ENCODE measurements at regions not wholly inside any gene's neighbourhood (a gene's known extent, or its start where the extent isn't known, plus 50 kb on each side); places are given as distances from the start of the nearest gene placed in this dataset.

GRCh38 chr5:68953231-68953874 is 140.5 kb upstream of the SLC30A5 start:
- Histone ChIP-seq H3K27ac (ENCODE audit: low read depth, low read length) (no peak overlapping the region), H3K4me3 (ENCODE audit: low read length in 3 of 3) (no peak overlapping the region), H3K36me3 (ENCODE audit: control insufficient read depth in 3 of 3, insufficient read depth in 3 of 3, low read length in 3 of 3) (no peaks in the 10 kb centered on the region), H3K4me1 (ENCODE audit: control insufficient read depth in 3 of 3, insufficient read depth in 3 of 3, low read length in 3 of 3) (peaks cover 6 to 14% (median 7%) of the 10 kb centered on the region in 3 donors), H3K9me3 (ENCODE audit: control insufficient read depth in 3 of 3, low read length in 3 of 3) (no peaks in the 10 kb centered on the region), H3K27me3 (ENCODE audit: control insufficient read depth in 3 of 3, insufficient read depth in 3 of 3, low read length in 3 of 3) (no peaks in the 10 kb centered on the region), H3K9ac (ENCODE audit: low read depth in 1 of 3, low read length in 3 of 3) (no peak overlapping the region)

- Histone ChIP-seq H3K27me3 (ENCODE audit: control insufficient read depth in 3 of 3, insufficient read depth in 3 of 3, low read length in 3 of 3) (no peaks in the 10 kb centered on the region), H3K9me3 (ENCODE audit: control insufficient read depth in 3 of 3, low read length in 3 of 3) (no peaks in the 10 kb centered on the region), H3K9ac (ENCODE audit: low read depth in 1 of 3, low read length in 3 of 3) (no peak overlapping the region), H3K36me3 (ENCODE audit: control insufficient read depth in 3 of 3, insufficient read depth in 3 of 3, low read length in 3 of 3) (no peaks in the 10 kb centered on the region), H3K27ac (ENCODE audit: low read depth, low read length) (no peak overlapping the region), H3K4me3 (ENCODE audit: low read length in 3 of 3) (peak overlapping the region in 1 of 3 donors; percentile 5), H3K4me1 (ENCODE audit: control insufficient read depth in 3 of 3, insufficient read depth in 3 of 3, low read length in 3 of 3) (peaks cover 6 to 14% (median 7%) of the 10 kb centered on the region in 3 donors)
Measured at GRCh38 chr5:68953875-68954617, 139.8 kb upstream of the SLC30A5 start.

GRCh38 chr5:68954618-68954910 is 139.2 kb upstream of the SLC30A5 start:
- no peak overlapping the region for H3K9ac ChIP-seq (ENCODE audit: low read depth in 1 of 3, low read length in 3 of 3)
- H3K4me1 ChIP-seq (ENCODE audit: control insufficient read depth in 3 of 3, insufficient read depth in 3 of 3, low read length in 3 of 3): peaks cover 6 to 14% (median 7%) of the 10 kb centered on the region in 3 donors
- no peak overlapping the region for H3K27ac ChIP-seq (ENCODE audit: low read depth, low read length)
- no peaks in the 10 kb centered on the region for H3K36me3 ChIP-seq (ENCODE audit: control insufficient read depth in 3 of 3, insufficient read depth in 3 of 3, low read length in 3 of 3)
- no peaks in the 10 kb centered on the region for H3K9me3 ChIP-seq (ENCODE audit: control insufficient read depth in 3 of 3, low read length in 3 of 3)
- H3K27me3 ChIP-seq (ENCODE audit: control insufficient read depth in 3 of 3, insufficient read depth in 3 of 3, low read length in 3 of 3): no peaks in the 10 kb centered on the region
- H3K4me3 ChIP-seq (ENCODE audit: low read length in 3 of 3): no peak overlapping the region

GRCh38 chr5:68957591-68957990 is 136.2 kb upstream of the SLC30A5 start:
- peaks cover 7 to 13% (median 8%) of the 10 kb centered on the region in 3 donors for H3K4me1 ChIP-seq (ENCODE audit: control insufficient read depth in 3 of 3, insufficient read depth in 3 of 3, low read length in 3 of 3)
- H3K4me3 ChIP-seq (ENCODE audit: low read length in 3 of 3): no peak overlapping the region
- no peak overlapping the region for H3K9ac ChIP-seq (ENCODE audit: low read depth in 1 of 3, low read length in 3 of 3)
- no peak overlapping the region for H3K27ac ChIP-seq (ENCODE audit: low read depth, low read length)
- no peaks in the 10 kb centered on the region for H3K36me3 ChIP-seq (ENCODE audit: control insufficient read depth in 3 of 3, insufficient read depth in 3 of 3, low read length in 3 of 3)
- H3K27me3 ChIP-seq (ENCODE audit: control insufficient read depth in 3 of 3, insufficient read depth in 3 of 3, low read length in 3 of 3): no peaks in the 10 kb centered on the region
- H3K9me3 ChIP-seq (ENCODE audit: control insufficient read depth in 3 of 3, low read length in 3 of 3): no peaks in the 10 kb centered on the region

- peaks cover 7 to 11% (median 10%) of the 10 kb centered on the region in 3 donors for H3K4me1 ChIP-seq (ENCODE audit: control insufficient read depth in 3 of 3, insufficient read depth in 3 of 3, low read length in 3 of 3)
- no peaks in the 10 kb centered on the region for H3K27me3 ChIP-seq (ENCODE audit: control insufficient read depth in 3 of 3, insufficient read depth in 3 of 3, low read length in 3 of 3)
- H3K4me3 ChIP-seq (ENCODE audit: low read length in 3 of 3): no peak overlapping the region
- no peaks in the 10 kb centered on the region for H3K36me3 ChIP-seq (ENCODE audit: control insufficient read depth in 3 of 3, insufficient read depth in 3 of 3, low read length in 3 of 3)
- H3K9me3 ChIP-seq (ENCODE audit: control insufficient read depth in 3 of 3, low read length in 3 of 3): no peaks in the 10 kb centered on the region
- no peak overlapping the region for H3K9ac ChIP-seq (ENCODE audit: low read depth in 1 of 3, low read length in 3 of 3)
- no peak overlapping the region for H3K27ac ChIP-seq (ENCODE audit: low read depth, low read length)
Measured at GRCh38 chr5:68958428-68958827, 135.4 kb upstream of the SLC30A5 start.

GRCh38 chr5:68960456-68960855 is 133.4 kb upstream of the SLC30A5 start:
- no peak overlapping the region for H3K4me3 ChIP-seq (ENCODE audit: low read length in 3 of 3)
- H3K9me3 ChIP-seq (ENCODE audit: control insufficient read depth in 3 of 3, low read length in 3 of 3): no peaks in the 10 kb centered on the region
- no peaks in the 10 kb centered on the region for H3K36me3 ChIP-seq (ENCODE audit: control insufficient read depth in 3 of 3, insufficient read depth in 3 of 3, low read length in 3 of 3)
- H3K27ac ChIP-seq (ENCODE audit: low read depth, low read length): no peak overlapping the region
- peaks cover 0 to 7% (median 4%) of the 10 kb centered on the region in 3 donors for H3K4me1 ChIP-seq (ENCODE audit: control insufficient read depth in 3 of 3, insufficient read depth in 3 of 3, low read length in 3 of 3)
- H3K27me3 ChIP-seq (ENCODE audit: control insufficient read depth in 3 of 3, insufficient read depth in 3 of 3, low read length in 3 of 3): no peaks in the 10 kb centered on the region
- no peak overlapping the region for H3K9ac ChIP-seq (ENCODE audit: low read depth in 1 of 3, low read length in 3 of 3)

GRCh38 chr5:68960961-68961360 is 132.9 kb upstream of the SLC30A5 start:
- H3K4me1 ChIP-seq (ENCODE audit: control insufficient read depth in 3 of 3, insufficient read depth in 3 of 3, low read length in 3 of 3): peaks cover 0 to 7% (median 4%) of the 10 kb centered on the region in 3 donors
- H3K36me3 ChIP-seq (ENCODE audit: control insufficient read depth in 3 of 3, insufficient read depth in 3 of 3, low read length in 3 of 3): no peaks in the 10 kb centered on the region
- no peaks in the 10 kb centered on the region for H3K9me3 ChIP-seq (ENCODE audit: control insufficient read depth in 3 of 3, low read length in 3 of 3)
- no peaks in the 10 kb centered on the region for H3K27me3 ChIP-seq (ENCODE audit: control insufficient read depth in 3 of 3, insufficient read depth in 3 of 3, low read length in 3 of 3)
- no peak overlapping the region for H3K4me3 ChIP-seq (ENCODE audit: low read length in 3 of 3)
- no peak overlapping the region for H3K9ac ChIP-seq (ENCODE audit: low read depth in 1 of 3, low read length in 3 of 3)
- no peak overlapping the region for H3K27ac ChIP-seq (ENCODE audit: low read depth, low read length)

GRCh38 chr5:68961762-68962161 is 132.1 kb upstream of the SLC30A5 start:
- H3K4me3 ChIP-seq (ENCODE audit: low read length in 3 of 3): no peak overlapping the region
- no peaks in the 10 kb centered on the region for H3K36me3 ChIP-seq (ENCODE audit: control insufficient read depth in 3 of 3, insufficient read depth in 3 of 3, low read length in 3 of 3)
- H3K27ac ChIP-seq (ENCODE audit: low read depth, low read length): no peak overlapping the region
- peaks cover 0 to 7% (median 4%) of the 10 kb centered on the region in 3 donors for H3K4me1 ChIP-seq (ENCODE audit: control insufficient read depth in 3 of 3, insufficient read depth in 3 of 3, low read length in 3 of 3)
- no peak overlapping the region for H3K9ac ChIP-seq (ENCODE audit: low read depth in 1 of 3, low read length in 3 of 3)
- H3K9me3 ChIP-seq (ENCODE audit: control insufficient read depth in 3 of 3, low read length in 3 of 3): no peaks in the 10 kb centered on the region
- H3K27me3 ChIP-seq (ENCODE audit: control insufficient read depth in 3 of 3, insufficient read depth in 3 of 3, low read length in 3 of 3): no peaks in the 10 kb centered on the region

GRCh38 chr5:68962757-68963484 is 130.9 kb upstream of the SLC30A5 start:
- Histone ChIP-seq H3K9ac (ENCODE audit: low read depth in 1 of 3, low read length in 3 of 3) (peak overlapping the region in 2 of 3 donors; percentile 34 to 63), H3K27me3 (ENCODE audit: control insufficient read depth in 3 of 3, insufficient read depth in 3 of 3, low read length in 3 of 3) (no peaks in the 10 kb centered on the region), H3K4me1 (ENCODE audit: control insufficient read depth in 3 of 3, insufficient read depth in 3 of 3, low read length in 3 of 3) (peaks cover 0 to 5% (median 4%) of the 10 kb centered on the region in 3 donors), H3K27ac (ENCODE audit: low read depth, low read length) (no peak overlapping the region), H3K36me3 (ENCODE audit: control insufficient read depth in 3 of 3, insufficient read depth in 3 of 3, low read length in 3 of 3) (no peaks in the 10 kb centered on the region), H3K4me3 (ENCODE audit: low read length in 3 of 3) (peak overlapping the region; percentile 13 to 53 (median 19)), H3K9me3 (ENCODE audit: control insufficient read depth in 3 of 3, low read length in 3 of 3) (no peaks in the 10 kb centered on the region)

GRCh38 chr5:68964679-68965078 is 129.1 kb upstream of the SLC30A5 start:
- no peak overlapping the region for H3K27ac ChIP-seq (ENCODE audit: low read depth, low read length)
- H3K27me3 ChIP-seq (ENCODE audit: control insufficient read depth in 3 of 3, insufficient read depth in 3 of 3, low read length in 3 of 3): no peaks in the 10 kb centered on the region
- H3K9ac ChIP-seq (ENCODE audit: low read depth in 1 of 3, low read length in 3 of 3): no peak overlapping the region
- peaks cover 0 to 5% (median 4%) of the 10 kb centered on the region in 3 donors for H3K4me1 ChIP-seq (ENCODE audit: control insufficient read depth in 3 of 3, insufficient read depth in 3 of 3, low read length in 3 of 3)
- no peaks in the 10 kb centered on the region for H3K9me3 ChIP-seq (ENCODE audit: control insufficient read depth in 3 of 3, low read length in 3 of 3)
- no peaks in the 10 kb centered on the region for H3K36me3 ChIP-seq (ENCODE audit: control insufficient read depth in 3 of 3, insufficient read depth in 3 of 3, low read length in 3 of 3)
- H3K4me3 ChIP-seq (ENCODE audit: low read length in 3 of 3): no peak overlapping the region

Measured in skeletal muscle tissue (tissue), 3 donors.